HG03280 (cell line): ENCODE measurements at regions not wholly inside any gene's neighbourhood (a gene's known extent, or its start where the extent isn't known, plus 50 kb on each side); places are given as distances from the start of the nearest gene placed in this dataset.

Experiments
- ATAC-seq: cut with Tn5 transposase; IDR thresholded peaks from one replicate; pipeline ENCODE4 v1.9.1; 2021; ENCODE audit warnings: mild to moderate bottlenecking, moderate library complexity; ENCODE audit not compliant: unreplicated experiment

- ATAC-seq = no peak
Measured at GRCh38 chr11:113555071-113555619, 79.9 kb upstream of the DRD2 start.

GRCh38 chr11:113554526-113554925 lies 79.3 kb upstream of the DRD2 start:
- ATAC-seq = no peak

- ATAC-seq = no peak
Measured at GRCh38 chr11:113553915-113554314, 78.7 kb upstream of the DRD2 start.

GRCh38 chr11:113553235-113553634 lies 78.0 kb upstream of the DRD2 start:
- no peak for ATAC-seq

GRCh38 chr11:113552271-113552670 lies 77.1 kb upstream of the DRD2 start:
- no peak for ATAC-seq

GRCh38 chr11:113551645-113552044 lies 76.4 kb upstream of the DRD2 start:
- no peak for ATAC-seq

GRCh38 chr11:113549611-113550578 lies 74.7 kb upstream of the DRD2 start:
- no peak for ATAC-seq

- ATAC-seq = no peak
Measured at GRCh38 chr11:113549061-113549460, 73.9 kb upstream of the DRD2 start.

GRCh38 chr11:113547739-113548138 lies 72.5 kb upstream of the DRD2 start:
- ATAC-seq = no peak

GRCh38 chr11:113546757-113547507 lies 71.7 kb upstream of the DRD2 start:
- ATAC-seq = no peak

- ATAC-seq = no peak
Measured at GRCh38 chr11:113542420-113542819, 67.2 kb upstream of the DRD2 start.

GRCh38 chr11:113540416-113541330 lies 65.5 kb upstream of the DRD2 start:
- no peak for ATAC-seq

- no peak for ATAC-seq
Measured at GRCh38 chr11:113538451-113539412, 63.5 kb upstream of the DRD2 start.

- no peak for ATAC-seq
Measured at GRCh38 chr11:113534625-113535024, 59.4 kb upstream of the DRD2 start.

- ATAC-seq = no peak
Measured at GRCh38 chr11:113533425-113533698, 58.2 kb upstream of the DRD2 start.

- no peak for ATAC-seq
Measured at GRCh38 chr11:113532697-113533424, 57.7 kb upstream of the DRD2 start.

GRCh38 chr11:113531575-113532451 lies 56.6 kb upstream of the DRD2 start:
- ATAC-seq = no peak

- no peak for ATAC-seq
Measured at GRCh38 chr11:113531083-113531482, 55.9 kb upstream of the DRD2 start.
